DMS79 treated with DMSO at 0.1 percent for 48 hours (cell line): ENCODE measurements at regions not wholly inside any gene's neighbourhood (a gene's known extent, or its start where the extent isn't known, plus 50 kb on each side); places are given as distances from the start of the nearest gene placed in this dataset.

Experiments used
- DNase-seq: peaks from one replicate; lab custom pipeline; 2025; lab: John Stamatoyannopoulos, UW

- DNase-seq = no peak
Measured at GRCh38 chr6:133631421-133631820, 257.5 kb upstream of the TCF21 start.

- DNase-seq = no peak
Measured at GRCh38 chr6:133632206-133632605, 256.7 kb upstream of the TCF21 start.

GRCh38 chr6:133632906-133633305 lies 256.0 kb upstream of the TCF21 start:
- no peak for DNase-seq

- DNase-seq = no peak
Measured at GRCh38 chr6:133634474-133634873, 254.4 kb upstream of the TCF21 start.

DNA sequence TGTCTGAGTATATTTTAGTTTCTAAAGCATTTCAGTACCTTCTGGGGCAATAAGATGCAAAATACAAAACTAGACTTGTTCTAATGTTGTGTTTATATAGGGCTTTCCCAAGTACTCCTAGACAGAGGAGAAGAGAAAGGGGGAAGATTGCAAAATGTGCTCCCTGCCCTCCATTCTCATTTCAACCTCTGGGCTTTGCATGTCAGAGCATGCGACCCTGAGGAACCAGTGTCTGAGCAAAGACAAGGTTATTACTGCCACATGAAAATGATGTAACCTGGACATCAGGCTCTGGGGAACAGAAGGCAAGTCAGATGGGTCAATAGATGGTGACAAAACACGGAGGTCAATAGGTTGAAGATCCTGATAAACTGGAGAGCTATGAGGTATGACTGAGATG lies 253.5 kb upstream of the TCF21 start:
- DNase-seq = no peak

- DNase-seq = no peak
Measured at GRCh38 chr6:133637436-133637835, 251.5 kb upstream of the TCF21 start.

DNA sequence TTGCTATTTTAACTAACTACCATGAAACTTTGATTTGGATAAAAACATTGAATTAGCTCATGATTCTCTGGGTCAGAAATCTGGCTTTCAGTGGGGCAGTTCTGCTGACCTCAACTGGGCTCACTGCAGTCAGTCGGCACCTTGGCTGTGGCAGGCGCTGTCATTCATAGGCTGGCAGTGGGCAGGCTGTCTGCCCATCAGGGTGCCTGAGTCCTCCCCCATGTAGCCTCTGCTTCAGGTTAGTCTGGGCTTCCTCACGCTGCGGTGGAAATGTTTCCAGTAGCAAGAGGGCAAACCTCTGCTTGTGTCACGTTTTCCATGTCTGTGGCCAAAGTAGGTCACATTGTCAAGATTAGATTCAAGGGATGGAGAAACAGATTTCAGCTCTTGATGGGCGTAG lies 251.0 kb upstream of the TCF21 start:
- no peak for DNase-seq

GRCh38 chr6:133641104-133641503 lies 247.8 kb upstream of the TCF21 start:
- DNase-seq = no peak

DNA sequence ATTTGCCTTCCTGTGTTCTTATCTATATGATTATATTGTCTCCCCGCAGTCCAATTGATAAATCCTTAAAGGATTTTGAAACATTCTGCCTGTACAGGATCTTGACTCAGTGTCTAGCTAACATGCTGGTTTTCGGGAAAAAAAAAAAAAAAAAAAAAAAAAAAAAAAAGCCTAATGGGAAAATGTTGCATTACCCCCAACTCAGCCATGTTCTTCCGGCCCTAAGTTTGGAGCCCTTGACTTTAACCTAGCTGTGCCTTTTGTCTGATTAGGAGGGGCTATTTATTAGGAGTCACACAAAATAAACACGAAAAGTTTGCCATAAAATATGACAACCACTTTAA lies 244.4 kb upstream of the TCF21 start:
- no peak for DNase-seq

GRCh38 chr6:133644892-133645619 lies 243.9 kb upstream of the TCF21 start:
- no peak for DNase-seq

- no peak for DNase-seq
Measured at GRCh38 chr6:133645966-133646740, 242.8 kb upstream of the TCF21 start.

- DNase-seq = no peak
Measured at GRCh38 chr6:133648581-133648980, 240.3 kb upstream of the TCF21 start.

DNA sequence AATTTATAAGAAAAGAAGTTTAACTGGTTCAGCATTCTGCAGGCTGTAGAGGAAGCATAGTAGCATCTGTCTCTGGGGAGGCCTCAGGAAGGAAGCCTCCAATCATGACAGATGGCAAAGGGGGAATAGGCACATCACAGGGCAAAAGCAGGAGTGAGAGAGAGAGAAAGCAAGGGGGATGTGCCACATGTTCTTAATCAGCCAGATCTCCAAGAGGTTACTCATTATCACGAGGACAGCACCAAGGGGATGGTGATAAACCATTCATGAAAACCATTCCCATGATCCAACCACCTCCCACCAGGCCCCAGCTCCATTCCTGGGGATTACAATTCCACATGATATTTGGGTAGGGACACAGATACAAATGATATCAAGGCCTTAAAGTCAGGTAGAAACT lies 217.5 kb upstream of the TCF21 start:
- DNase-seq = no peak

DNA sequence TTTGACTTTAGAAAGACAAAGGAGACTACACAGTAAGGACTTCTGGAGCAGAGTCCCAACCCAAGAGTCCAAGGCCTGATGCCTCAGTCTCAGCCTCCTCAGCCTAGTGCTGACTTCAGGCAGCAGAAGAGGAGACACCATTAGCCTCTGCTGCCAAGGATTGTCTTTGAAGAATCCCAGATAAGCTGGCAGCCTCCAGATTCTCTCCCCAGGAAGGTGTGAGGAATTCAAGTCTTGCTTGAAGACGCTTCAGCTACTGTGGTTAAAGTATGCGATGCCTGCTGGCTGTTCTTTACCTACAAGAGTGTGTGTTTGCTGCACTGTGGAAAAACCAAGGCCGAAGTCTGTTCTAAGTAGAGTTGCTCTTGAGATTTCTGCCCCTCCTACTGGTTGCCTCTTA lies 215.9 kb upstream of the TCF21 start:
- no peak for DNase-seq

GRCh38 chr6:133674661-133675060 lies 214.3 kb upstream of the TCF21 start:
- no peak for DNase-seq

GRCh38 chr6:133680994-133681393 lies 207.9 kb upstream of the TCF21 start:
- no peak for DNase-seq

DNA sequence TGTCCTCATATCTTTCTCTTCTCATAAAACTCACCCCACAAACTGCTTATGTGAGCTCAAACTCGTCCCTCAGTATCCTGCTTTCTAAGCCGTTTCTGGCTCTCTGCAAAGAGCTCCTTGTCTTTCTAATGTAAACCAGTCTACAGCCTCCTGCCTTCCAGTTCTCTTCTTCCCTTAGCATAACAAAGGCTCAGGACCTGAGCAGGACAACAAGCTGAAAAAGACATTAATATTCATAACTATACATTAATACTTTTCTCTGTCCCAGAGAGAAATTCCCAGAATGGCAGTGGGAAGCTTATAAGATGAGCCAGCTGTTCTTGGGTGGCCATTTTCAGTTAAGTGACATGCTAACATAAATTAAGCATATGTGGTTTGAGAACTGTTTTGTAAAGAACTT lies 207.0 kb upstream of the TCF21 start:
- no peak for DNase-seq

DNA sequence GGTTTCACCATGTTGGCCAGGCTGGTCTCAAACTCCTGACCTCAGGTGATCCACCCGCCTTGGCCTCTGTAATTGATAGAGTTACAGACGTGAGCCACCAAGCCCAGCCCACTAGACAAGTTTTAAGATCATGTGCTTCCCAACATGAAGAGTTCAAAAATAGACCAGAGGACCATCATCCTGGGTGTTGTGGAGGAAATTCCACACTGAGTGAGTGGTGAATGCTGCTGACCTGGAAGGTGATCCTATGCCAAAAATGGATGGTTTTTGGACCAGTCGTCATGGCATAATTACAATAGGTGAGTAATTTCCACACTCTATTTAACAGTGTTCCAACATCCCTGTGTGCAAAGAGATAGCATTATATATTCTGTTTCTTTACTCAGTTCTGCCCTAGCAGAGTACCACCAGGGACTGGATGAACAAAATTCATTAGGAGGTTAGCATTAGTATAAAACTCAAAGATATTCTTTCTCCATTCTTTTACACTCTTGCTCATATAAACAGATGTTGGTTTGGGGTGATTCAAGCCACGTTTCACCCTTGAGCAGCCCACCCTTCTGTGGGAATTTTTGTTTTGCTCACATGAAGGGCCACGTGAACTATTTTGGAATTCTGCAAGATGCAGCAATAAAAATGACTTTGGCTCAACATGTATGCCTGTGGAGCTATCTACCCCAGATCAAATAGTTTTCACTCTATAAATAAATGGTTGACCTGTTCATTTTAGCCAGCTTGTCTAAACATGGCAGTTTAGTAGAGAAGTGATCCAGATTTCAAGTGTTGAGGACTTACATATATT lies 206.2 kb upstream of the TCF21 start:
- no peak for DNase-seq

GRCh38 chr6:133683308-133683580 lies 205.7 kb upstream of the TCF21 start:
- DNase-seq = no peak

GRCh38 chr6:133683606-133684005 lies 205.3 kb upstream of the TCF21 start:
- DNase-seq = no peak

GRCh38 chr6:133688705-133689492 lies 200.0 kb upstream of the TCF21 start:
- no peak for DNase-seq

DNA sequence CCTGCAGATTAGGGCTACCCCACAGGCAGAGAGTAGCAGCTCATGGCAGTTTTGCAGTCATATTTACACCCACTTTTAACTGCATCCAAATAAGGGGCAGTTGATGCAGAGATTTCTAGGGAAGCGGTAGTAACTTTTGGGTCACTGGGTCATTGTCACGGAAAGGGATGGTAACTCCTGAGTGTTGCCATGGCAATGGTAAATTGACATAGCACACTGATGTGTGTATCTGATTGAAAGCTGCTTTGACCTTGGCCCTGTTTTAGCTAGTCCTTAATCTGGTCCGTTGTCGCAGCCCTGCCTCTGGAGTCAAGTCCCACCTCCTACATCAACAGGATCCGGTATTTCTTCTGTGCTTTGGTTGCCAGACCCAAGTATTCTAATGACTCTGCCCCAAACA lies 199.1 kb upstream of the TCF21 start:
- no peak for DNase-seq
